GM12875 (cell line): ENCODE measurements at regions not wholly inside any gene's neighbourhood (a gene's known extent, or its start where the extent isn't known, plus 50 kb on each side); places are given as distances from the start of the nearest gene placed in this dataset.

Experiments
- H3K4me3 ChIP-seq: one replicate; pipeline ENCODE4 v1.5.1; 2011; ENCODE audit warnings: low read depth, low read length, control low read depth
- CTCF ChIP-seq: IDR thresholded peaks from 2 replicates; pipeline ENCODE4 v1.5.1; 2011; ENCODE audit warnings: low read depth, mild to moderate bottlenecking, control low read depth, inconsistent platforms, low read length, moderate library complexity, borderline replicate concordance; ENCODE audit not compliant: insufficient read depth

- H3K4me3 ChIP-seq: no peak overlapping the region
Observed at GRCh38 chr6:86537292-86537861, 400.0 kb upstream of the HTR1E start.

GRCh38 chr6:86536121-86536520 lies 401.2 kb upstream of the HTR1E start:
- H3K4me3 ChIP-seq: no peak overlapping the region
- TF ChIP-seq CTCF: no peak

More at GRCh38 chr6:86537292-86537861, 400.0 kb upstream of the HTR1E start:
- TF ChIP-seq CTCF: no peak

GRCh38 chr6:86535100-86535499 lies 402.2 kb upstream of the HTR1E start:
- TF ChIP-seq CTCF: no peak

GRCh38 chr6:86529635-86530034 lies 407.7 kb upstream of the HTR1E start:
- H3K4me3 ChIP-seq: no peak overlapping the region
- TF ChIP-seq CTCF: no peak

More at GRCh38 chr6:86535100-86535499, 402.2 kb upstream of the HTR1E start:
- no peak overlapping the region for H3K4me3 ChIP-seq

GRCh38 chr6:86526238-86526637 lies 411.1 kb upstream of the HTR1E start:
- no peak overlapping the region for H3K4me3 ChIP-seq
- TF ChIP-seq CTCF: no peak

GRCh38 chr6:86516087-86516486 lies 421.2 kb upstream of the HTR1E start:
- TF ChIP-seq CTCF: no peak

GRCh38 chr6:86511962-86512361 lies 425.4 kb upstream of the HTR1E start:
- no peak for TF ChIP-seq CTCF
- H3K4me3 ChIP-seq: no peak overlapping the region

More at GRCh38 chr6:86516087-86516486, 421.2 kb upstream of the HTR1E start:
- H3K4me3 ChIP-seq: no peak overlapping the region
